ENCODE measurements at regions not wholly inside any gene's neighbourhood (a gene's known extent, or its start where the extent isn't known, plus 50 kb on each side); places are given as distances from the start of the nearest gene placed in this dataset.

GRCh38 chr14:106848330-106849121 lies 1322.1 kb downstream of the TMEM121 start:
- H3K36me3 ChIP-seq: no peaks in the 10 kb centered on the region
- H3K9me3 ChIP-seq: no peaks in the 10 kb centered on the region
- no peak for DNase-seq (ENCODE audit: low spot score in 2 of 2)
- H3K27ac ChIP-seq: no peak overlapping the region
- peaks cover 4% of the 10 kb centered on the region for H3K4me1 ChIP-seq
- 67% methylated on average over 3 of the region's 3 CpGs for whole genome bisulfite sequencing
- peaks cover 4% of the 10 kb centered on the region for H3K27me3 ChIP-seq
- no peak overlapping the region for H3K4me3 ChIP-seq
- no peak for TF ChIP-seq CTCF (IDR thresholded peaks at IDR 0.05)
- no peak for TF ChIP-seq POLR2A (IDR thresholded peaks at IDR 0.05)
- TF ChIP-seq POLR2AphosphoS5 (IDR thresholded peaks at IDR 0.05): no peak
- no peak for TF ChIP-seq EP300 (IDR thresholded peaks at IDR 0.05)

- DNase-seq (ENCODE audit: low spot score in 2 of 2): no peak
- no peaks in the 10 kb centered on the region for H3K9me3 ChIP-seq
- TF ChIP-seq POLR2A (IDR thresholded peaks at IDR 0.05): no peak
- TF ChIP-seq EP300 (IDR thresholded peaks at IDR 0.05): no peak
- no peak for TF ChIP-seq CTCF (IDR thresholded peaks at IDR 0.05)
- no peak for TF ChIP-seq POLR2AphosphoS5 (IDR thresholded peaks at IDR 0.05)
- H3K27ac ChIP-seq: no peak overlapping the region
- WGBS: 82% methylated on average over 20 of the region's 20 CpGs
- no peaks in the 10 kb centered on the region for H3K4me1 ChIP-seq
- no peak overlapping the region for H3K4me3 ChIP-seq
- no peaks in the 10 kb centered on the region for H3K36me3 ChIP-seq
- H3K27me3 ChIP-seq: no peaks in the 10 kb centered on the region
Observed at GRCh38 chr14:106850913-106851825, 1324.8 kb downstream of the TMEM121 start.

GRCh38 chr14:106872611-106873446 lies 1346.4 kb downstream of the TMEM121 start:
- Histone ChIP-seq H3K9me3 (no peaks in the 10 kb centered on the region), H3K4me1 (no peaks in the 10 kb centered on the region), H3K27ac (no peak overlapping the region), H3K27me3 (peaks cover 6% of the 10 kb centered on the region), H3K4me3 (no peak overlapping the region), H3K36me3 (no peaks in the 10 kb centered on the region)
- DNase-seq (ENCODE audit: low spot score in 2 of 2): no peak
- 65% methylated on average over 20 of the region's 23 CpGs for WGBS
- TF ChIP-seq POLR2AphosphoS5 (IDR thresholded peaks at IDR 0.05) (no peak), CTCF (IDR thresholded peaks at IDR 0.05) (peak in 1 of 2 donors; percentile 35), POLR2A (IDR thresholded peaks at IDR 0.05) (no peak), EP300 (IDR thresholded peaks at IDR 0.05) (no peak)

GRCh38 chr14:106874350-106874749 lies 1348.0 kb downstream of the TMEM121 start:
- no peaks in the 10 kb centered on the region for H3K4me1 ChIP-seq
- H3K27ac ChIP-seq: no peak overlapping the region
- no peaks in the 10 kb centered on the region for H3K9me3 ChIP-seq
- H3K27me3 ChIP-seq: peaks cover 8% of the 10 kb centered on the region
- H3K4me3 ChIP-seq: no peak overlapping the region
- no peaks in the 10 kb centered on the region for H3K36me3 ChIP-seq
- TF ChIP-seq POLR2AphosphoS5 (IDR thresholded peaks at IDR 0.05) (no peak), CTCF (IDR thresholded peaks at IDR 0.05) (no peak), POLR2A (IDR thresholded peaks at IDR 0.05) (no peak), EP300 (IDR thresholded peaks at IDR 0.05) (no peak)
- 49% methylated on average over 4 of the region's 4 CpGs for WGBS
- DNase-seq (ENCODE audit: low spot score in 2 of 2): no peak
